GM18498 (cell line): ENCODE measurements at regions not wholly inside any gene's neighbourhood (a gene's known extent, or its start where the extent isn't known, plus 50 kb on each side); places are given as distances from the start of the nearest gene placed in this dataset.

Experiments used
- ATAC-seq: cut with Tn5 transposase; IDR thresholded peaks from one replicate; pipeline ENCODE4 v1.9.1; 2021; ENCODE audit warnings: mild to moderate bottlenecking, moderate library complexity; ENCODE audit not compliant: unreplicated experiment

DNA sequence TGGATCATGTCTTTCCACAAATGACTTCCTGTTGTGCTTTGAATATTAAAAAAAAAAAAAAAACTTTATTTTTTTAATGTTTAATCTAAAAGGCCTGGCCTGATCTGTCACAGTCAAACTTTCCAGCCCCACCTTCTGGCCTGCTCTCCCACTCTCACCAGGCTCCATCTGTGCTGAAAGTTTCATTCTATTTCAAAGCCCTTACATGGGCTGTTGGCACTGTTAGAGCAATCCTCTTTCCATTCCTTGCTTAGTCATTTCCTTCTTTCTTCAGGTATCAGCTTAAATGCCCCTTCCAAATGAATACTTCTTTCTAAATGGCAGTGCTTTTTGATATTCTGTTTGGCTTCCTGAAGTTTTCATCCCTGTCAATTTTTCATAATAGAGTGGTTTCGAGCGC, 1104.8 kb upstream of the C9orf72 start:
- ATAC-seq = no peak

DNA sequence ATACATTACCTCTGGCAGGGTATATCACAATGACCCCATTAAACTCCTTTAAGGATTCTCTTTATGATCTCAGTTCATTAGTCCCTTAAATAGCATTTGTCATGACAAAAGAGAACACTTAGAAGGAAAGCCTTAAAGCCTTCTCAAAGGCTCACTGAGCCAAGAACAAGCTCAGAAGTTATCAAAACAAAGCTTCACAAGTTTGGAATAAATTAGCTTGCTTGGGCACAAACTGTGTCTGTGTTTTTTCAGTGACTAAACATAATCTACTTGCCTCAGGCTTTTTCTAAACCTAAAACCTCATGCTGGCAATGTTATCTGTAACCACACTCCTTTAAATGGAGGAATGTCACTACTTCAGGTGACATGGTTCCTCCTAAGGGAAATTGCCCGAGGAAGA, 1114.9 kb upstream of the C9orf72 start:
- ATAC-seq = no peak

DNA sequence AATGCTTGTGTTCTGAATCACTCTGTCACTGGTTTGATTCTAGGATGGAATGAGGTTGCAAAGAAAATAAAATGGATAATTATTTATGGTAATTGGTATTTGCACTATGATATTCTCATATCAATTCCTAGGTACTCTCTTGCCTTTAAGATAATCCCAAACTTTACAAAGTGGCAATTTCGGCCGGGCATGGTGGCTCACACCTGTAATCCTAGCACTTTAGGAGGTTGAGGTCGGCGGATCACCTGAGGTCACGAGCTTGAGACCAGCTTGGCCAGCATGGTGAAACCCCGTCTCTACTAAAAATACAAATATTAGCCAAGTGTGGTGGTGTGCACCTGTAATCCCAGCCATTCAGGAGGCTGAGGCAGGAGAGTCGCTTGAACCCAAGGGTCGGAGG, 1118.7 kb upstream of the C9orf72 start:
- no peak for ATAC-seq

DNA sequence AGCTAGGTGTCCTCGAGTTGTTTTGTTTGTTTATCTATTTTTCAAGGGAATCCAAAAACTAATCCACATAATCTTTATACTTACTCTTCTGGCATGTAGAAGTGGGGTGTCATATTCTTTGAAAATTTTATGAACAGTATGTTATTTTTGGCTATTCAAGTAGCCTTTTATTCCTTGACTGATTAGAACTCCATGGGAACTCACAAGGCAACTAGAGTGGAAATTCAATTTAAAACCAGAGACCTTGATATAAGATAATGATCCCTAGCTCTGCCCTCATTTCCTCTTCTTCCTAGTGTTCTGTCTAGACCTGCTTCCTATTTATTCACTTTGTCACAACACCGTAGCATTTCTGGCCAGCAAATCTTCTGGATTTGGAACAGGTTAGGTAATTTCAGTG, 1123.7 kb upstream of the C9orf72 start:
- no peak for ATAC-seq

DNA sequence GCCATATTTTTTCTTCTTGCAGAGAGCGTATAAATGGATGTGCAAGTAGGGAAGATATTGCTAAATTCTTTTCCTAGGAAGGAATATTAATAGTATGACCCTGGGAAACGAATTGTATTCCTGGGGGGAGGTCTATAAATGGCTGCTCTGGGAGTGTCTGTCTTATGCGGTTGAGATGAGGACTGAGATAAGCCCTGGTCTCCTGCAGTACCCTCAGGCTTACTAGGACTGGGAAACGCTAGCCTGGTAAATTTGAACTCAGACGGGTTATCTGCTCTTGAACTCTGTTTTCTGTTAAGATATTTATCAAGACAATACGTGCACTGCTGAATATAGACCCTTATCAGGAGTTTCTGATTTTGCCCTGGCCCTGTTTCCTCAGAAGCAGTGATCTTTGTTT, 1126.4 kb upstream of the C9orf72 start:
- ATAC-seq = no peak

DNA sequence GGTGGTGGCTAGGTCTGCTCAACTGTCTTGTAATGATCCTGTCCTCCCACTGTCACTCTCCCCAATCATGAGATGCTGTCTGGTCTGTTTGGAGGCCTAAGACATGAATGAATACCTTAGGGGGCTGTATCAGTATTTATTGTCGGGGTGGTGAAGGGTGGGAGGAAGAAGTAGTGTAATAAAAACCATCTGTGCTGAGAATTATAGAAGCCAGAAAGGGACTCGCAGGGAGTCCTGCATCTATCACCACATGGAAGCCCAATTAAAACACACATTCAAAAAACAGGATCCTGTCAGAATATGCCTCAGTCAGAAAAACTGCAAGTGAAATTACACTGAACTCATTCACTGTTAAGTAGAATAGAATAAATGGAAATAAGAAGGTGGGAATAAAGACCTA, 1134.3 kb upstream of the C9orf72 start:
- no peak for ATAC-seq

DNA sequence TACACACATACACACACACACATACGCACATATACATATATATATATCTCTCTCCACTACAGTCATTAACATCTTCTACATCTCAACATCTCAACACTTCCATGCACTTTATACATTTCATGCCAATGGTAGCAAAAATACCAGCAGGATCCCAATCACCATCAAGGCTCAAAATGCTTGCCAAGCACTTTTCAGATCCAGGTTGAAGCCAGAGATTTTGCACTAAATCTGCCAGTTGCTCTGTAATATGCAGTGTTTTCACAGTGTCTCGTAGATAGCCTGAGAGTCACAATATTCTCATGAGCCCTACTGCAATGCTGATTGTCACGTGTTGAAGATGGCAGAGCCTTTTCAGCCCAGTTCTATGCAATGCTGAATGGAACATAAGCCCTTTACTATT, 1140.9 kb upstream of the C9orf72 start:
- no peak for ATAC-seq

DNA sequence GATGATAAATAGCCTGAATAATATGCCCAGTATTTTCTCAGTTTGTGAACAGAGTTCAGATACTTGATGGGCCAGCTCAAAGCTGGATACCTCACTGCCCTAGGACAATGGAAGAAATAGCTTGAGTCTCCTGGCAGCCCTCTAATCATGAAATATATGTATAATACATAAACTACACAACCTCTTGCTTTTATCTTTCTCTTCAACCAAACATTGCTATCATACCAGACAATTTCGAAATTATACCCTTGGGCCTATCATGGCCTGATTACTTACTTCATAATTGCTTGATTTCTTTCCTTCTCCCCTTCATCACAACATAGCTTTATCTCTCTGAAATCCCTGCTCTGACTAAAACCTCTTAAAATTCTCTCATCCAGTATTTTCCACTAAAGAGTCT, 1144.9 kb upstream of the C9orf72 start:
- ATAC-seq = no peak

DNA sequence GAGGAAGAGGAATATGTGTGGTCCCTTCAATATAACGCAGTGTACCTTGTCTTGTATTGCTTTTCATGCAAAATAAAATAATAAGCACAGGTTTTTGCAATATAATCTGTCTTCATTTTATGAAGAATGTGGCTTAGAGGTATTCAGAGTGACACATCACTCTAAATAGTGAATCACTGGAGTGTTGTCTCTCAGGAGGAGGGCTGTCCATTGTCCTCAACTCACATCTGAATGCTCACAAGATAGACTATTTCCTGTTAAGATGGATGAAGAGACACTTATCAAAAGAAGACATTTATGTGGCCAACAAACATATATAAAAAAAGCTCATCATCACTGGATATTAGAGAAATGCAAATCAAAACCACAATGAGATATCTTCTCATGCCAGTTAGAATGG, 1147.5 kb upstream of the C9orf72 start:
- no peak for ATAC-seq

DNA sequence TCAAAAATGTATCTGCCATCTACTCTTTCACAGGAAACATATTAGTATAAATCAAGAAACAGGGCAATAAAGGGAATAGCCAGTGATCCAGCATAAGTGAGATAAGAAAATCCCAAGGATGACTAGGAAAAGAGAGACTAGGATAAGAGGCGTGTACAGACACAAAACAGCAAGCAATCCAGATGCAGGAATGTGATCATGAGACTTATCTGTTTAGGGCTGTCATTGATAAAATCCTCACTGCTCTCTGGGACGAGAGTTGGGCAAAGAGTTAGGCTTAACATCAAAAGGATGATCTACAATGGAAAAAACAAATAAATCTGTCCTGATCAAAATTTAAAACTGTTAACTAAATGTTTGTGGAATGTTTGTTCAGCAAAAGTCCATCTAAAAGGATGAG, 1156.8 kb upstream of the C9orf72 start:
- no peak for ATAC-seq

DNA sequence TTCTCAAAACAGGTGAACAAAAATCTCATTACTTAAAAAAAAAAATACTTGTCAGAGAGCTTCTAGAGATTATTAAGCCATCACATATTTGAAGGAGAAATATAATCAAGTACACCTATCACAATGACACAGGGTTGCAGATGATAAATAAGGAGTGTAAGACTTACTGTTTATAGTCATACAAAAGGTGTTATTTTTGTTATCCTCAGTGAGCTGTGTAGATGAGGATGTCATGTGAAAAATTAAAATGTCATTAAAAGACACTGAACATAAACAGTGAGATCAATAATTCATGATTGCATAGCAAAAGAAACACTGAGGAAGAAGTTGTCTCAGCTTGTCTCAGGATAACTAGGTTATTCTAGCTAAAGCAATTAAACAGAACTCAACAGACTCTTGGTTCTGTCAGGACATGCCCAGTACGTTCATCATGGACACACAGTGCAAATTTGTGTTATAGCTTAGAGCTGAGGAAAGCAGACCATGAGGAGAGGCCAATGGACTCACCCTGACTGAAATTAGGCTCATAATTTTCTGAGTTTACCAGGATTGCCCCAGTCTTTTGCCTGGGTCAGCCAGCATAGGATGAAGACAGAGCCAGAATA, 1162.6 kb upstream of the C9orf72 start:
- no peak for ATAC-seq

DNA sequence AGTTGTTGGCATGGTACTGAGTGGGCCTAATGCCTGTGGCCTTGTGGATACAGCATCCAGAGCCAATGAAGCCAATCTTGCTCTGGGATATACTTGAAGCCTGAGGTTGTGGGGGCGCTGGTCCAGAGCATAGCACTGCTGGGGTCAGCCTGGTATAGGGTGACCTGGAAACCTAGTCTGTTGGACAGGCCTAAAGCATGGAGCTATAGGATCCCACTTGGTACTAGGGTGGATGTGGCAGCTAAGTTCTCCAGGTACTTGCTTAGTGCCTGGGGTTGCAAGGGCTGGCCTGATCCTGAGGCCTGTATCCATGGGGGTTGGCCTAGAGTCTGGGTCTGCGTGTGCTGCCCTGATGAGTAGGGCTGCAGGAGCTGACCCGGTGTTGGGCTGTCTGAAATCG, 1168.2 kb upstream of the C9orf72 start:
- ATAC-seq = no peak

DNA sequence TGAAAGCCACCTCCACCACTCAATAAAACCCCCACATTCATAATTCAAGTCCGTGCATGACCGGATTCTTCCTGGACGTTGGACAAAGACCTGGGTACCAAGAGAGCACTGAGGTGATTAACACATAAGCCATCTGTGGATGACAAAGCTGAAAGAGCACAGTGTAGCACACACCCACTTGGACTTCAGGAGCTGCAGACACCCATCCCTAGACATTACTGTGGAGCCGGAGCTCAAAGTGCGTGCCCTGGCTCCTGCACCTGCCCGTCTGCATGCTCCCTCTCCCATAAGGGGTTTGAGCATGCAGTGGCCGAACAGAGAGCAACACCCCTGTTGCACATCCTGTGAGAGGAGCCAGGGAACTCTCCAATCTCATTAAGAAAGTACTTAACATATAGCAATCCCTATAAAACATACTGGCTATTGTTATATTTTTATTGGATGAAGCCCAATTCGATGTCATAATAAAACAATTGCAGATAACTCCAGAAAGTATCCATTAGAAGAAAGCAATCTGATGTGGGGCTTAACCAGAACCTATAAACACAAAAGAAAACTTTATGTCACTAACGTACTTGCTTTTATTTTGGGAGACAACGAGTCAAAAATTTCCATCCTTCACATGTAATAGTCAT, 1174.2 kb upstream of the C9orf72 start:
- ATAC-seq = no peak

DNA sequence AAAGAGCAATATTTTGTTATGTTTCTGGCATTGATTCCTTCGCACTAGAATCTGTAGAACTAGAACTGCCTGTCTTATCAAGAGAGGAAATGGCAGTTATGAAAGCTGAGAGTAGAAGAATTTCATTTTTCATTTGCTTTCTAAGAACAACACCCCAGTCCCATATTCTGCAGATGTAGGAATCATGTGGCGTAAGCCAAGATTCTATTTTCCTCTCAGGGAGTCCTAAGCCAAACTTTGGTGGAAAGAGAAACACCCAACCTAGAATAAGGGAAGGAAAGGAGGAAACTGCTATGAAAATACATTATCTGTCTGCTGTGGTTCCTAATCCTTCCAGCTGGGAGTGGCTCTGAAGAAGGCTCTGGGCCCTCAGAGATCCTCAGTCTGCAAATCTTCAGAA, 1176.9 kb upstream of the C9orf72 start:
- ATAC-seq = no peak

DNA sequence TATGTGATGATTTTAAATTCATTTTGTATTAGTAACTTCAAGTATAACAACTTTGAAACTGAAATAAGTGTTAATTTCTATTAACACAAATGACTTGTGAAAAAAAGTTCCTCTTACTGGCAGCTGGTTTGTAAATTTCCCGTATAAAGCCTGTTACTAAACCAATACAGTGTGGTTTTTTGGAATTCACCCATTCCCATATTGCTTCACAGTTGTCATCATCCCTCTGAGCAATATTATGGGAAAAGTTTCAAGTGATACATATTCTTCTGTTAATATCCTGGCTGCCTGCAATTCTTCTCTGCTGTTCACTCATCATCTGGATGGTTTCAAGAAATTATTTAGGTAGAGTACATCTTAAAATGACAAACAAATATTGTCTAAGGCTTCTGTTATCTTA, 1185.1 kb upstream of the C9orf72 start:
- no peak for ATAC-seq

DNA sequence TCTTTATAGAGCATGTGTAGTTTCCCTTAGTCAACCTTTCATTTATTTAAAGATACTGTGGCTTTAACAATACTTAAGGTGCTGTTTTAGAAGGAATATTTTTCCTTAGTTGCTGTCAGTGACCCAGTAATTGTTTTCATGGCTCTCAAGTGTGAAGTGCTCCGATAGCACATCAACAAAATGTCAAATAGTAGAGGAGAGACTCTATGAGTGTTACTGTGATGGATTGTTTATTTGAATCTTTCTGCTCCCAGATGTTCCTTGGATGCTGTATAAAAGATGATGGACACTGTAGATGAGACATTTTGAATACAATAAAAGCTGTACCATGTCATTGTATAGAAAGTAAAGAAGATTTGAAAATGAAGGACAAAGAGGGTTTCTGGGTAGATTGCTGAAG, 1185.7 kb upstream of the C9orf72 start:
- no peak for ATAC-seq

DNA sequence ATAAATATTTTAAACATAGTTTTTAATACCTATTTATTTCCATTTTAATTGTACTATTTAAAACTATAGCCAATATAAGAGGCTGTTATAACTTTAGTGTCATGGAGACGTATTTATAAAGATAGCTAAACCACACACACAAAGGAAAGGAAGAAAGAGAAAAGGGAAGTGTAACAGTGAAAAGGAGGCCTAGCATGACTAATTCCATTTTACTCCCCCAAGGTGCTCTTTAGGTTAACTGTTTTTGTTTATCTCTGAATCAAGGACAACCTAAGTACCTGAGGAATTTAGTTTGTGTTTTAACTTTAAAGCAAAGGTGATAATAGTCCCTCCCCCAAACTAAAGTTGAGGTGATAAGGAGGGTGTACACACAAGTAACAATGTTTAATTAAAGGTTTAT, 1188.9 kb upstream of the C9orf72 start:
- no peak for ATAC-seq

DNA sequence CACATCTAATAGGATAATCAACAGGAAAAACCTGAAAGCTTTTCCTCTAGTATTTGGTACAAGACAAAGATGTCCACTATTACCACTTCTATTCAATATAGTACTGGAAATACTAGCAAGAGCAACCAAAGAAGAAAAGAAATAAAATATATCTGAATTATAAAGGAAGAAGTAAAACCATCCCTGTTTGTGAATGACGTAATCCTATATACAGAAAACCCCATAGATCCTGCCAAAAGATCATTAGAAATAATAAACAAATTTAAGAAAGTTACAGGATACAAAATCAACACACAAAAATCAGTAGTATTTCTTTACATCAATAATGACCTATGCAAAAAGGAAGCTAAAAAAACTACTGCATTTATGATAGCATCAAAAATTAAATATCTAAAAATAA, 1191.3 kb upstream of the C9orf72 start:
- ATAC-seq = no peak

DNA sequence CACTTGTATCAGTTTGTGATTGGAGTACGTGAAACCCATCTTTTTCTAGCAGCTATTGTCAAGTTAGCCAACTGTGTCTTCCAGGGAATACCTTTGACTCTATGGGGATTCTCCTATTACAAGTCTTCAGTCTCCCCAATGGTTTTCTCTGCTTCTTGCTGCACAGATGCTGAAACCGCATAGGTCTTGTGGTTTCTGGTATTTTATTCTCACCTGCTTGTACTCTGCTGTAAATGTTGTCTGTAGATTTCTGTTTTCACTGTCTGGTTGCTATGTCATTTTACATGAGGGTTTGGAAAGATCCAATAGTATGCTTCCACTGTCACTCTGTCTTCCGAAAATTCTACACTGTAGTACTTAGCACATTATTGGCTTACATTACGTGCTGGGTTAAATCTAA, 1196.9 kb upstream of the C9orf72 start:
- ATAC-seq = no peak

DNA sequence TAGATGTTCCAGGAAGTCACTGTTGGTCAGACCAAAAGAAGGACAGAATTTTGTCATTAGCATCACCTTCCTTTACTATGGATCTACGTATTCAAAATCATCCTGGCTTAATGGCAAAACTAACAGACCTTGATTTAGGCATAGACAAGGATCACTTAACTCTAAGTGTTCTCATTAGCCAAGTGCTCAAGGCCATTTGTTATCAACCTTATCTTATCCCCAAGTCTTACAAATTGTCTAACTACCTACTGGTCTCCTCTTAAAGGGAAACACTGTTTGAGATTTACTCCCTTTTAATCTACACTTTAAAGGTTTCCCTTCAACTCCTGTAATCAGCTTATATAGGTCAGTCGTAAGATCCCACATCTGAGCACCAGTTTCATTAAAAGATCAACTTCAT, 1197.5 kb upstream of the C9orf72 start:
- ATAC-seq = no peak

DNA sequence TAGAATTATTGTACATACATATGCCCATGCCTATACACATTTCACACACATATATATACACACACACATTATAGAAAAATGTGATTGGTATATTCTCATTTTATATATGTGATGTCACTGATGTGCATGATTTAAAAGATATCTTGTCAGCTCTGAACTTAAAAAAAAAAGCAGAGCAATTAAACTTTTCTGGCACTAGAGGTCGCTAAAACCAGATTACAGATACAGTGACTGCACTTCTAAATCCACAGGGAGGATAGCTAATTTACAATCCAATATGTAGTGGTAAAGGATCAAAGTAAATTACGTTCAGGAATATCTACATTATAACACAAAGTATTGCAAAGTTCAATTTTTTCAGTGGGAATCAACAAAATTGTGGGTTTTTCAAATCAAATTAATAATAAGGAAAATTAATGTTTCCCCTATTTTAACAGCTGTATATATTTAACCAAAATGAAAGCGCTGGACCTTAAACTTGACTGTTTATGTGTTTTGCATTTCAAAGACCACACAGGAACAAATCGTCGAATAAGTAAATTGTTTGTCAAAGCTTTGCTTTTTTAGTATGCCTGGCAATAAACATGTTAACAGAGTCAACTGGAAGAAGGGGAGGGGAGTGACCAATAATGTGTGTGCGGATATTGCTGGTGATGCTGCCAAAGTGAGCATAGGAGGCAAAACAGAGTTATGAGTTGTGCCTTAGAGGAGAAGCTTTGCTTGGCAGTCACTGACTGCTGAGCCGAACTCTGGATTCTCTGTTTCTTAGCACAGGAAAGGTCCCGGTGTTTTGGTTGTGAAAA, 1201.4 kb upstream of the C9orf72 start:
- no peak for ATAC-seq

DNA sequence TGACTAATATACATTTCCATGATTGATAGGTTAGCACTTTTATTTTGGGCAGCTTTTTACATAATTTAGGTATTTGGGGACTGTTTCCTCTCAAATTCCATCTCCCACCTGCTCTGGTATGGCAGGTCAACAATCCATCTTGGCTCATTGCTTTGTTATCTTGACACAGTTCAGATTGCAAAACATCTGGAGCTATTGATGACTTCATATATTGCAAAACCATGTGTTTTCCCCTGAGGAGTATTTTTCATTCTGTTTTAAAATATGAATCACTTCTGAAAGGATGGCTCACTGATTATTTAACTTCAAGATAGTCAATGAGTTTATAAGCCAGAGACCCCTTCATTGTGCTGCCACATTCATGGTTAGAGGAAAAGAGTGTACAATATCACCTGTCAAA, 1206.0 kb upstream of the C9orf72 start:
- no peak for ATAC-seq
